SU-DHL-6 (cell line): ENCODE measurements at regions not wholly inside any gene's neighbourhood (a gene's known extent, or its start where the extent isn't known, plus 50 kb on each side); places are given as distances from the start of the nearest gene placed in this dataset.

ENCODE experiments used
- H2AFZ ChIP-seq: fragments of 200-600 bp; sonication (generic); 2 replicates; pipeline ENCODE4 v1.6.1; 2014; ENCODE audit warnings: low read depth, mild to moderate bottlenecking, moderate library complexity, mixed read lengths, antibody characterized with exemption, low read length; ENCODE audit not compliant: severe bottlenecking
- H3F3A ChIP-seq: fragments of 200-600 bp; shearing (Covaris generic); 2 replicates; pipeline ENCODE4 v1.6.0; 2016; ENCODE audit warnings: antibody characterized with exemption, mild to moderate bottlenecking; ENCODE audit not compliant: insufficient read depth
- H3K27ac ChIP-seq: fragments of 200-600 bp; sonication (generic); 2 replicates; pipeline ENCODE4 v1.5.1; 2016; ENCODE audit warnings: low read depth, mild to moderate bottlenecking, low read length, moderate library complexity, mixed read lengths
- H3K27me3 ChIP-seq: fragments of 200-600 bp; sonication (generic), shearing (Covaris generic); 2 replicates; pipeline ENCODE4 v1.6.0; 2014; ENCODE audit warnings: mild to moderate bottlenecking, low read length
- H3K36me3 ChIP-seq: fragments of 200-600 bp; sonication (generic); 2 replicates; pipeline ENCODE4 v1.6.1; 2014; ENCODE audit warnings: mild to moderate bottlenecking, low read length, mixed read lengths
- H3K4me2 ChIP-seq: fragments of 300-600, 200-600 bp; shearing (Covaris generic), sonication (generic); 2 replicates; pipeline ENCODE4 v1.6.0; 2014; ENCODE audit warnings: low read length, low read depth, mild to moderate bottlenecking; ENCODE audit not compliant: poor library complexity, severe bottlenecking
- H3K4me3 ChIP-seq: fragments of 200-600 bp; sonication (generic); 2 replicates; pipeline ENCODE4 v1.5.1; 2014; ENCODE audit warnings: antibody characterized with exemption, low read length, mild to moderate bottlenecking, mixed read lengths; ENCODE audit not compliant: insufficient read depth, poor library complexity, severe bottlenecking
- H3K79me2 ChIP-seq: fragments of 200-600 bp; sonication (generic); 2 replicates; pipeline ENCODE4 v1.6.1; 2014; ENCODE audit warnings: mild to moderate bottlenecking, low read length, moderate library complexity; ENCODE audit not compliant: insufficient read depth
- H3K9ac ChIP-seq: fragments of 200-600 bp; sonication (generic); 2 replicates; pipeline ENCODE4 v1.7.0; 2014; ENCODE audit warnings: mild to moderate bottlenecking, low read length
- H3K9me2 ChIP-seq: fragments of 200-600 bp; sonication (generic); replicated peaks from 2 replicates; pipeline ENCODE4 v1.6.1; 2014; ENCODE audit warnings: low read length; ENCODE audit not compliant: insufficient read depth
- H3K9me3 ChIP-seq: fragments of 200-600 bp; sonication (generic); 2 replicates; pipeline ENCODE4 v1.6.1; 2014; ENCODE audit warnings: low read length, mixed read lengths; ENCODE audit not compliant: insufficient read depth
- H4K20me1 ChIP-seq: fragments of 200-600 bp; sonication (generic); 2 replicates; pipeline ENCODE4 v1.6.1; 2014; ENCODE audit warnings: low read depth, mild to moderate bottlenecking, antibody characterized with exemption, low read length, moderate library complexity, mixed read lengths
- EZH2phosphoT487 ChIP-seq: fragments of 200-600 bp; sonication (generic), shearing (Covaris generic); conservative IDR thresholded peaks from 2 replicates; pipeline ENCODE4 v1.6.1; 2018; ENCODE audit warnings: mild to moderate bottlenecking, antibody characterized with exemption, low read length, moderate library complexity, mixed read lengths
- TF ChIP-seq, protein P1 (sequence below): fragments of 200-600 bp; sonication (generic); IDR thresholded peaks from one replicate; pipeline ENCODE4 v1.5.1; 2017; ENCODE audit warnings: antibody characterized with exemption, mild to moderate bottlenecking, low read length, moderate library complexity; ENCODE audit not compliant: insufficient read depth, poor library complexity, severe bottlenecking

DNA sequence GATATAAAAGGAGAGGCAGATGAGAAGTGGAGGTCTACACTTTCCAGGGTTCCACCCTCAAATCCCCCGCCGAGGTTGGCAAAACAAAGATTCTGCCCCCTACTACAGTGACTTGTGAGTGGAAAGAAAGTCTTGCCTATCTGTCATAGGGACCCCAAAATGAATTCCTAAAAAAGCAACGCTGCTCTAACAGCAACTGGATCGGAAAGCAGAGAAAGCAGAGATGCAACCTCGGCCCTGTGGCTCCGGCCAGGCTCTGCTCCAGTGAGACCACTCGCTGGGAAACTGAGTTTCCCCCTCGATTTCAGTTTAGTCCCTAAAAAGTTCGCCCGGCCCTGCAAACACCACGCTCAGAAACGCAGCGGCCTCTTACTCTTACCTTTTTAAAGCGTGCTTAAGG, 297.9 kb upstream of the NFE2L3 start:
- no peaks in the 10 kb centered on the region for H3K79me2 ChIP-seq
- no peak overlapping the region for H3K4me2 ChIP-seq
- no peaks in the 10 kb centered on the region for H4K20me1 ChIP-seq
- peaks cover 4% of the 10 kb centered on the region; the same call in 1 of the 2 replicates for H3K9me3 ChIP-seq
- no peak for TF ChIP-seq EZH2phosphoT487
- TF ChIP-seq, protein P1, sequence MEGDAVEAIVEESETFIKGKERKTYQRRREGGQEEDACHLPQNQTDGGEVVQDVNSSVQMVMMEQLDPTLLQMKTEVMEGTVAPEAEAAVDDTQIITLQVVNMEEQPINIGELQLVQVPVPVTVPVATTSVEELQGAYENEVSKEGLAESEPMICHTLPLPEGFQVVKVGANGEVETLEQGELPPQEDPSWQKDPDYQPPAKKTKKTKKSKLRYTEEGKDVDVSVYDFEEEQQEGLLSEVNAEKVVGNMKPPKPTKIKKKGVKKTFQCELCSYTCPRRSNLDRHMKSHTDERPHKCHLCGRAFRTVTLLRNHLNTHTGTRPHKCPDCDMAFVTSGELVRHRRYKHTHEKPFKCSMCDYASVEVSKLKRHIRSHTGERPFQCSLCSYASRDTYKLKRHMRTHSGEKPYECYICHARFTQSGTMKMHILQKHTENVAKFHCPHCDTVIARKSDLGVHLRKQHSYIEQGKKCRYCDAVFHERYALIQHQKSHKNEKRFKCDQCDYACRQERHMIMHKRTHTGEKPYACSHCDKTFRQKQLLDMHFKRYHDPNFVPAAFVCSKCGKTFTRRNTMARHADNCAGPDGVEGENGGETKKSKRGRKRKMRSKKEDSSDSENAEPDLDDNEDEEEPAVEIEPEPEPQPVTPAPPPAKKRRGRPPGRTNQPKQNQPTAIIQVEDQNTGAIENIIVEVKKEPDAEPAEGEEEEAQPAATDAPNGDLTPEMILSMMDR, result no peak
- H3K9ac ChIP-seq, result no peak overlapping the region
- H3K4me3 ChIP-seq, result no peak overlapping the region
- H3K27me3 ChIP-seq, result no peaks in the 10 kb centered on the region
- no peaks in the 10 kb centered on the region for H3K36me3 ChIP-seq
- no peak overlapping the region for H2AFZ ChIP-seq
- H3K9me2 ChIP-seq, result no peaks in the 10 kb centered on the region
- peaks cover 10% of the 10 kb centered on the region; the same call in 1 of the 2 replicates for H3F3A ChIP-seq
- H3K27ac ChIP-seq, result no peak overlapping the region

DNA sequence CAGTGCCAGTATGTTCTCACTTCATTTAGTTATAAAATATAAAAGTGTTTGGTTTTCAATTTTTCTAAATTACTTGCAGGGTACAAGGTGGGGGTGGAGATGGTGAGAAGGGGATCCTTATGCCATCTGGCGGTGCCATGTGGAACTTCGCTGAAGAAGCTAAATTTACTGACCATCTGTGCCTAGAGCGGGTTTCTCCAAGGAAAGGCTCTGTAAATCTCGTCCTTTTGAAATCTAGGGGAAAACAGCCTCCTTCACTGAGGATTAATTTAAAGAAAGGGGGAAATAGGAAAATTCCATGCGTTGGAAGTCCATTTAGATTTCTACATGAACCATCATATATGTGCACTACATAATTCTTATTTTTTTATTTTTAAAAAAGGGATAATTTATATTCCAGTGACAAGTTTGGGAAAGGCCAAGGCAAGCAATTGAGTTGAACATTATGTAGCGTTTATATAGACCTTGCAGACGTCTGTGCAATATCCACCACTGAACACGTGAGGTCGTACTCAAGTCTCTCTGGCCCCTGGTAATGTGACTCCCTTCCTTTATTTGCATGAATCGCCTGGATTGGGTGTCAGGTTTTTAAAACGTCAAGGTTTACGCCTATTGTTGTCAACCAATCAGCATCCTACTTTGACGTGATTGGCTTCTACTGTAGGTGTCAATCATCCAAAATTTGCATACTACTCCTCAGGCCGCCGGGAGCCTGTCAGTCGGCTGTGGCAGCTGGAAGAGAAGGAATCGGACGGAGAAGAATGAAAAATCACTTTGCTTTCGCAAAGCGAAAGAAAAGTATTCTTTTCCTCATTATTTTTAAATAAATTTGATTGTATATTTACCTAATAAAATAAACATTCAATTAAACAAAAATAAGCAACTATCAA, 297.1 kb upstream of the NFE2L3 start:
- H3K27ac ChIP-seq, result no peak overlapping the region
- H3K4me3 ChIP-seq, result no peak overlapping the region
- no peaks in the 10 kb centered on the region for H3K9me2 ChIP-seq
- no peaks in the 10 kb centered on the region for H3K36me3 ChIP-seq
- H3K4me2 ChIP-seq, result no peak overlapping the region
- peaks cover 11% of the 10 kb centered on the region; the same call in 1 of the 2 replicates for H3F3A ChIP-seq
- H2AFZ ChIP-seq, result no peak overlapping the region
- no peak overlapping the region for H3K9ac ChIP-seq
- TF ChIP-seq EZH2phosphoT487, result no peak
- TF ChIP-seq, protein P1, result peak; percentile 80
- H3K79me2 ChIP-seq, result no peaks in the 10 kb centered on the region
- H3K27me3 ChIP-seq, result no peaks in the 10 kb centered on the region
- H3K9me3 ChIP-seq, result peaks cover 4% of the 10 kb centered on the region; the same call in 1 of the 2 replicates
- no peaks in the 10 kb centered on the region for H4K20me1 ChIP-seq

DNA sequence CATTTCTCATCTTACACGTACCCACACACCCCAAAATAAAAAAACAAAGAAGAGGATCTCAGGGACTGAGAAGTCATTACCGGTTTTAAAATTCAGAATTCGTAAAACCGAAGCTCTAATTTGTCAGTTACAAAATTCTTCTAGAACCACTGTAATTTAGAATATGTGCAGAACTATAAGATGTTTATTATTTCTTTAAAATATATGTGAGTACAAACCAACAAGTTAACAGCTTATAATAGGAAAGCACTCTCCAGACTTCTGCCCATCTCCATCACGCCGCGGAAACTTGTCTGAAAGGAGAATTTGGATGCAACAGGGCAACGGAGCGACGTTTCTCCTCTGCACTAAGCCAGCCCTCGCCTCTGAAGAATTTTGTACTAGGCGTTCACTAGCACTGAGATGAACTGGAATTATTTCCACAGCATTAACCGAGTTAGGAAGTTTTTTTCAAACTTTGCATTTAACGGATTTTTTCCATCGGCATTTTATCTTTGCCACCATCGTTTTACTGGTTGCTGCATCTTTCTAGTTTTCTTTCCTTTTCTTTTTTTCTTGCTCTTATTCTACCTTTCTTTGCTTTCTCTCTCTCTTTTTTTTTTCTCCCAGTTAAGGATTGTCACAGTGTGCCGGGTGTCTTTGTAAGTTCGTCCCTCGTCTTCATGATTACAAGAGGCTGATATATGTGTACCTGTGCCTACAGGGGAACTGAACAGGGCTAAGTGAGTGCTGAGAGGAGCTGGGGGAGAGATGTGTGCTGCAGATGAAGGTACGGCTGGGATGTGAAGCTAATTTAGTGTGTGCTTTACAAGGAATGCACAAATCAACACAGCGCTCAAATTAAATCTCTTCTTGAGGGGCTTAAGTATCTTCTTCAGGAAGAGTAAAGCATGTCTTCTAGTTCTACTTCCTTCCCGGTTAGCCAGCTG, 295.9 kb upstream of the NFE2L3 start:
- Histone ChIP-seq H3K36me3 (no peaks in the 10 kb centered on the region), H3K4me2 (peak overlapping the region; percentile 81), H3F3A (peaks cover 19% of the 10 kb centered on the region; the same call in 1 of the 2 replicates), H3K79me2 (no peaks in the 10 kb centered on the region), H3K27ac (peak overlapping the region; percentile 35), H3K9ac (peak overlapping the region; percentile 63), H4K20me1 (no peaks in the 10 kb centered on the region), H3K4me3 (peak overlapping the region; percentile 59), H3K27me3 (no peaks in the 10 kb centered on the region), H2AFZ (peak overlapping the region; percentile 83), H3K9me2 (no peaks in the 10 kb centered on the region), H3K9me3 (peaks cover 4% of the 10 kb centered on the region; the same call in 1 of the 2 replicates)
- TF ChIP-seq, protein P1, result no peak
- TF ChIP-seq EZH2phosphoT487, result no peak
